ENCODE measurements at regions not wholly inside any gene's neighbourhood (a gene's known extent, or its start where the extent isn't known, plus 50 kb on each side); places are given as distances from the start of the nearest gene placed in this dataset.

DNA sequence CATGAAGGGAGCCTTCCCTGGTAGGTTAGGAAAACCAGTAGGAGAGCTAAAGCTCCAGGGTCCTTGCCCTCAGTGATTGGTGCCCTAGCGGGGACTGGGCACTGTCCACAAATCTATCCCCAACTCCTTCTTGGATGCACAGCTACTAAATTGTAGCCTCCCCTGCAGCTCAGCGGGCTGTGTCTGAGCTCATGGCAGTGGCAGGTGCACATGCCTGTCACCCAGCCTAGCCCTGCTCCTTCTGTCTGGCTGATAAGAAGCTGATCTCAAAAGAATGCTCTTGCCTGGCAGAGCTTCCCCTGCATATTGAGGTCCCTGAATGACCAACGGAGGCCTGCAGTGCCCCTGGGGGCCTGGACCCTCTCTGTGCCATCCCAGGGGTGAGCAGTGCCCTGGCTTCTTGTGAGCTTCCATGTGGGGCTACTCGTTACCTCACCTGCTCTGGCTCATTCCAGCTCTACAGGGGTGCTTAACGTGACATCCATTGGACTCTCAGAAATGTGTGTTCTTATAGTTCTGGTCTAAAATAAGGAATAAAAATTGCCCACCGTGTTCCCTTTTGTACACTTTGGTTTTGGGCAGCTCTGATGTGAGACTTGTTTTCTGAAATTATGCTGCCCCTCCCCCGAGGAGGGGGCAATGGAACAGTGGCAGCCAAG is 59.8 kb upstream of the ANTXRL start:
- TF ChIP-seq, protein P1, sequence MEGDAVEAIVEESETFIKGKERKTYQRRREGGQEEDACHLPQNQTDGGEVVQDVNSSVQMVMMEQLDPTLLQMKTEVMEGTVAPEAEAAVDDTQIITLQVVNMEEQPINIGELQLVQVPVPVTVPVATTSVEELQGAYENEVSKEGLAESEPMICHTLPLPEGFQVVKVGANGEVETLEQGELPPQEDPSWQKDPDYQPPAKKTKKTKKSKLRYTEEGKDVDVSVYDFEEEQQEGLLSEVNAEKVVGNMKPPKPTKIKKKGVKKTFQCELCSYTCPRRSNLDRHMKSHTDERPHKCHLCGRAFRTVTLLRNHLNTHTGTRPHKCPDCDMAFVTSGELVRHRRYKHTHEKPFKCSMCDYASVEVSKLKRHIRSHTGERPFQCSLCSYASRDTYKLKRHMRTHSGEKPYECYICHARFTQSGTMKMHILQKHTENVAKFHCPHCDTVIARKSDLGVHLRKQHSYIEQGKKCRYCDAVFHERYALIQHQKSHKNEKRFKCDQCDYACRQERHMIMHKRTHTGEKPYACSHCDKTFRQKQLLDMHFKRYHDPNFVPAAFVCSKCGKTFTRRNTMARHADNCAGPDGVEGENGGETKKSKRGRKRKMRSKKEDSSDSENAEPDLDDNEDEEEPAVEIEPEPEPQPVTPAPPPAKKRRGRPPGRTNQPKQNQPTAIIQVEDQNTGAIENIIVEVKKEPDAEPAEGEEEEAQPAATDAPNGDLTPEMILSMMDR (IDR thresholded peaks at IDR 0.05) = no peak
- TF ChIP-seq POLR2A (IDR thresholded peaks at IDR 0.05) = no peak
